KMS-11 (cell line): ENCODE measurements at regions not wholly inside any gene's neighbourhood (a gene's known extent, or its start where the extent isn't known, plus 50 kb on each side); places are given as distances from the start of the nearest gene placed in this dataset.

Source experiments
- H2AFZ ChIP-seq: fragments of 200-600 bp; sonication (generic); 2 replicates; pipeline ENCODE4 v1.6.1; 2016; ENCODE audit warnings: antibody characterized with exemption, mixed run types, low read depth
- H3K27ac ChIP-seq: fragments of 200-600 bp; sonication (generic); 2 replicates; pipeline ENCODE4 v1.6.1; 2016; ENCODE audit warnings: mild to moderate bottlenecking, mixed run types
- H3K27me3 ChIP-seq: fragments of 200-600 bp; sonication (generic); 2 replicates; pipeline ENCODE4 v1.6.1; 2017; ENCODE audit warnings: mild to moderate bottlenecking, low read depth, mixed run types, moderate library complexity; ENCODE audit not compliant: insufficient read depth
- H3K36me3 ChIP-seq: fragments of 200-600 bp; sonication (generic); 2 replicates; pipeline ENCODE4 v1.6.1; 2017; ENCODE audit warnings: mild to moderate bottlenecking, mixed run types; ENCODE audit not compliant: insufficient read depth
- H3K4me1 ChIP-seq: fragments of 200-600 bp; sonication (generic); 2 replicates; pipeline ENCODE4 v1.6.1; 2016; ENCODE audit warnings: mild to moderate bottlenecking, low read depth, mixed run types; ENCODE audit not compliant: poor library complexity, severe bottlenecking
- H3K4me2 ChIP-seq: fragments of 200-600 bp; sonication (generic); 2 replicates; pipeline ENCODE4 v1.7.0; 2016; ENCODE audit warnings: mild to moderate bottlenecking, mixed run types
- H3K4me3 ChIP-seq: fragments of 200-600 bp; sonication (generic); IDR thresholded peaks from 2 replicates; pipeline ENCODE4 v1.6.1; 2017; ENCODE audit warnings: low read depth, low read length, mixed read lengths; ENCODE audit not compliant: insufficient read depth
- H3K79me2 ChIP-seq: fragments of 200-600 bp; sonication (generic); 2 replicates; pipeline ENCODE4 v1.6.1; 2016; ENCODE audit warnings: low read depth, mixed run types; ENCODE audit not compliant: insufficient read depth
- H3K9ac ChIP-seq: fragments of 200-600 bp; sonication (generic); 2 replicates; pipeline ENCODE4 v1.6.1; 2016; ENCODE audit warnings: mild to moderate bottlenecking, mixed run types
- H4K20me1 ChIP-seq: fragments of 200-600 bp; sonication (generic); 2 replicates; pipeline ENCODE4 v1.6.1; 2016; ENCODE audit warnings: mild to moderate bottlenecking, mixed run types; ENCODE audit not compliant: insufficient read depth
- TF ChIP-seq, protein P1 (sequence below): fragments of 200-600 bp; sonication (generic); conservative IDR thresholded peaks from 2 replicates; pipeline ENCODE4 v1.6.1; 2017; ENCODE audit warnings: low read depth, mild to moderate bottlenecking, antibody characterized with exemption, low read length, moderate library complexity, mixed read lengths

- TF ChIP-seq, protein P1, sequence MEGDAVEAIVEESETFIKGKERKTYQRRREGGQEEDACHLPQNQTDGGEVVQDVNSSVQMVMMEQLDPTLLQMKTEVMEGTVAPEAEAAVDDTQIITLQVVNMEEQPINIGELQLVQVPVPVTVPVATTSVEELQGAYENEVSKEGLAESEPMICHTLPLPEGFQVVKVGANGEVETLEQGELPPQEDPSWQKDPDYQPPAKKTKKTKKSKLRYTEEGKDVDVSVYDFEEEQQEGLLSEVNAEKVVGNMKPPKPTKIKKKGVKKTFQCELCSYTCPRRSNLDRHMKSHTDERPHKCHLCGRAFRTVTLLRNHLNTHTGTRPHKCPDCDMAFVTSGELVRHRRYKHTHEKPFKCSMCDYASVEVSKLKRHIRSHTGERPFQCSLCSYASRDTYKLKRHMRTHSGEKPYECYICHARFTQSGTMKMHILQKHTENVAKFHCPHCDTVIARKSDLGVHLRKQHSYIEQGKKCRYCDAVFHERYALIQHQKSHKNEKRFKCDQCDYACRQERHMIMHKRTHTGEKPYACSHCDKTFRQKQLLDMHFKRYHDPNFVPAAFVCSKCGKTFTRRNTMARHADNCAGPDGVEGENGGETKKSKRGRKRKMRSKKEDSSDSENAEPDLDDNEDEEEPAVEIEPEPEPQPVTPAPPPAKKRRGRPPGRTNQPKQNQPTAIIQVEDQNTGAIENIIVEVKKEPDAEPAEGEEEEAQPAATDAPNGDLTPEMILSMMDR, result no peak
- H3K27ac ChIP-seq, result no peak overlapping the region
- no peaks in the 10 kb centered on the region for H3K27me3 ChIP-seq
- no peaks in the 10 kb centered on the region for H3K4me1 ChIP-seq
- H4K20me1 ChIP-seq, result no peaks in the 10 kb centered on the region
- no peak overlapping the region for H3K9ac ChIP-seq
- H3K36me3 ChIP-seq, result no peaks in the 10 kb centered on the region
- H3K79me2 ChIP-seq, result no peaks in the 10 kb centered on the region
- no peak overlapping the region for H3K4me2 ChIP-seq
- H3K4me3 ChIP-seq, result no peak overlapping the region
- H2AFZ ChIP-seq, result no peak overlapping the region
Observed at GRCh38 chr13:111476197-111476596, 155.8 kb downstream of the TEX29 start.

- no peaks in the 10 kb centered on the region for H3K79me2 ChIP-seq
- no peak overlapping the region for H3K4me3 ChIP-seq
- H3K4me1 ChIP-seq, result no peaks in the 10 kb centered on the region
- TF ChIP-seq, protein P1, result no peak
- H3K27ac ChIP-seq, result no peak overlapping the region
- H2AFZ ChIP-seq, result no peak overlapping the region
- H3K36me3 ChIP-seq, result no peaks in the 10 kb centered on the region
- H3K9ac ChIP-seq, result no peak overlapping the region
- H3K4me2 ChIP-seq, result no peak overlapping the region
- no peaks in the 10 kb centered on the region for H4K20me1 ChIP-seq
- no peaks in the 10 kb centered on the region for H3K27me3 ChIP-seq
Observed at GRCh38 chr13:111479412-111479811, 159.0 kb downstream of the TEX29 start.

- no peaks in the 10 kb centered on the region for H3K27me3 ChIP-seq
- no peaks in the 10 kb centered on the region for H3K4me1 ChIP-seq
- H3K36me3 ChIP-seq, result no peaks in the 10 kb centered on the region
- no peak overlapping the region for H3K4me2 ChIP-seq
- no peak overlapping the region for H2AFZ ChIP-seq
- no peak overlapping the region for H3K4me3 ChIP-seq
- H3K27ac ChIP-seq, result no peak overlapping the region
- no peaks in the 10 kb centered on the region for H3K79me2 ChIP-seq
- H3K9ac ChIP-seq, result no peak overlapping the region
- TF ChIP-seq, protein P1, result no peak
- H4K20me1 ChIP-seq, result no peaks in the 10 kb centered on the region
Observed at GRCh38 chr13:111480503-111480902, 160.1 kb downstream of the TEX29 start.

GRCh38 chr13:111480976-111481375, 160.5 kb downstream of the TEX29 start:
- no peak overlapping the region for H3K9ac ChIP-seq
- H2AFZ ChIP-seq, result no peak overlapping the region
- no peak overlapping the region for H3K4me3 ChIP-seq
- H3K27ac ChIP-seq, result no peak overlapping the region
- H3K4me2 ChIP-seq, result no peak overlapping the region
- no peaks in the 10 kb centered on the region for H3K27me3 ChIP-seq
- no peaks in the 10 kb centered on the region for H3K4me1 ChIP-seq
- H3K79me2 ChIP-seq, result no peaks in the 10 kb centered on the region
- no peaks in the 10 kb centered on the region for H4K20me1 ChIP-seq
- TF ChIP-seq, protein P1, result no peak
- no peaks in the 10 kb centered on the region for H3K36me3 ChIP-seq
